22Rv1 (cell line): ENCODE measurements at regions not wholly inside any gene's neighbourhood (a gene's known extent, or its start where the extent isn't known, plus 50 kb on each side); places are given as distances from the start of the nearest gene placed in this dataset.

ENCODE experiments used
- ZFX ChIP-seq: fragments of 450-650 bp; IDR thresholded peaks from 2 replicates; pipeline ENCODE4 v1.6.1; 2017; ENCODE audit warnings: antibody characterized with exemption, borderline replicate concordance
- TF ChIP-seq, protein P1 (sequence below): fragments of 450-650 bp; IDR thresholded peaks from 2 replicates; pipeline ENCODE4 v1.5.1; 2017; ENCODE audit warnings: mild to moderate bottlenecking

DNA sequence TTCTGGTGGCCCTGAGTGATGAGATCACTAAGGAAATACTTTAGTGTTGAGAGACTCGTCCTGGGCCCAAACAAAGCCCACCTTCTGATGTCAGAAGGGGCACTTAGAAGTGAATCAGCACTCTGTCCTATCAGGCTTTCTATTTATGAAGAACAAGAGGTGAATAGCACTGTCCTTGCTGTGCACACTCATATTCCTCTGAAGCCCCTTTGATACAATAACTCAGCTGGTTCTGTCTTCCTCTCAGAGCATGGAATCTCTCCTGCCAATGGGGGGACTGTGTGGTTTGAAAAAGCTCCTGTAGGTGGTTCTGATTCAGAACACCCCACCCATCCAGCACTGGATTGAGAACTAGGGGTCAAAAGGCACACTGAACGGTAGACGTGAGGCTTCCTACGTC, 348.1 kb downstream of the ETS1 start:
- TF ChIP-seq, protein P1, sequence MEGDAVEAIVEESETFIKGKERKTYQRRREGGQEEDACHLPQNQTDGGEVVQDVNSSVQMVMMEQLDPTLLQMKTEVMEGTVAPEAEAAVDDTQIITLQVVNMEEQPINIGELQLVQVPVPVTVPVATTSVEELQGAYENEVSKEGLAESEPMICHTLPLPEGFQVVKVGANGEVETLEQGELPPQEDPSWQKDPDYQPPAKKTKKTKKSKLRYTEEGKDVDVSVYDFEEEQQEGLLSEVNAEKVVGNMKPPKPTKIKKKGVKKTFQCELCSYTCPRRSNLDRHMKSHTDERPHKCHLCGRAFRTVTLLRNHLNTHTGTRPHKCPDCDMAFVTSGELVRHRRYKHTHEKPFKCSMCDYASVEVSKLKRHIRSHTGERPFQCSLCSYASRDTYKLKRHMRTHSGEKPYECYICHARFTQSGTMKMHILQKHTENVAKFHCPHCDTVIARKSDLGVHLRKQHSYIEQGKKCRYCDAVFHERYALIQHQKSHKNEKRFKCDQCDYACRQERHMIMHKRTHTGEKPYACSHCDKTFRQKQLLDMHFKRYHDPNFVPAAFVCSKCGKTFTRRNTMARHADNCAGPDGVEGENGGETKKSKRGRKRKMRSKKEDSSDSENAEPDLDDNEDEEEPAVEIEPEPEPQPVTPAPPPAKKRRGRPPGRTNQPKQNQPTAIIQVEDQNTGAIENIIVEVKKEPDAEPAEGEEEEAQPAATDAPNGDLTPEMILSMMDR: no peak
- no peak for TF ChIP-seq ZFX
